SK-N-SH treated with all-trans-retinoic acid at 6 μM for 48 hours (cell line): ENCODE measurements at regions not wholly inside any gene's neighbourhood (a gene's known extent, or its start where the extent isn't known, plus 50 kb on each side); places are given as distances from the start of the nearest gene placed in this dataset.

Source experiments
- ATAC-seq: fragments of 200-7000 bp; cut with Tn5 transposase; 3 replicates; pipeline ENCODE4 v1.9.1; 2020; ENCODE audit warnings: mild to moderate bottlenecking, moderate library complexity
- ARNTL ChIP-seq: fragments of 450-650 bp; formaldehyde crosslinking; IDR thresholded peaks from 2 replicates; pipeline ENCODE4 v1.5.0; 2020; ENCODE audit warnings: low read depth, mild to moderate bottlenecking, moderate library complexity, borderline replicate concordance
- CSDC2 ChIP-seq: fragments of 250-450 bp; sonication (Bioruptor Pico); IDR thresholded peaks from 2 replicates; pipeline ENCODE4 v1.5.0; 2020; ENCODE audit warnings: mild to moderate bottlenecking, moderate library complexity
- ESRRG ChIP-seq: fragments of 250-450 bp; sonication (Bioruptor Pico); IDR thresholded peaks from 2 replicates; pipeline ENCODE4 v1.6.1; 2021; ENCODE audit warnings: mild to moderate bottlenecking
- ISL1 ChIP-seq: fragments of 250-450 bp; sonication (Bioruptor Pico); IDR thresholded peaks from 2 replicates; pipeline ENCODE4 v2.1.2; 2022; ENCODE audit warnings: mild to moderate bottlenecking, moderate library complexity
- OSR1 ChIP-seq: fragments of 250-450 bp; sonication (Bioruptor Pico); IDR thresholded peaks from 2 replicates; pipeline ENCODE4 v1.8.0; 2022; ENCODE audit warnings: moderate library complexity, mild to moderate bottlenecking, inconsistent platforms
- PPARA ChIP-seq: fragments of 250-450 bp; sonication (Bioruptor Pico); IDR thresholded peaks from 2 replicates; pipeline ENCODE4 v1.5.0; 2020; ENCODE audit warnings: mild to moderate bottlenecking, borderline replicate concordance
- TCF4 ChIP-seq: fragments of 250-450 bp; sonication (Bioruptor Pico); IDR thresholded peaks from 2 replicates; pipeline ENCODE4 v1.8.0; 2021; ENCODE audit warnings: mild to moderate bottlenecking, moderate library complexity, borderline replicate concordance
- ZC3H10 ChIP-seq: fragments of 250-450 bp; sonication (Bioruptor Pico); IDR thresholded peaks from 2 replicates; pipeline ENCODE4 v1.5.1; 2021; ENCODE audit warnings: mild to moderate bottlenecking, moderate library complexity
- ZFP3 ChIP-seq: fragments of 250-450 bp; sonication (Bioruptor Pico); IDR thresholded peaks from 2 replicates; pipeline ENCODE4 v1.5.0; 2020; ENCODE audit warnings: mild to moderate bottlenecking, moderate library complexity
- ZFP30 ChIP-seq: fragments of 450-650 bp; formaldehyde crosslinking; IDR thresholded peaks from 2 replicates; pipeline ENCODE4 v1.5.0; 2022; ENCODE audit warnings: mild to moderate bottlenecking, moderate library complexity
- ZNF565 ChIP-seq: fragments of 450-650 bp; formaldehyde crosslinking; conservative IDR thresholded peaks from 2 replicates; pipeline ENCODE4 v1.5.0; 2020; ENCODE audit warnings: low read depth, mild to moderate bottlenecking, moderate library complexity
- ZNF70 ChIP-seq: fragments of 450-650 bp; formaldehyde crosslinking; IDR thresholded peaks from 2 replicates; pipeline ENCODE4 v1.5.0; 2020; ENCODE audit warnings: mild to moderate bottlenecking, moderate library complexity
- ZNF8 ChIP-seq: fragments of 450-650 bp; formaldehyde crosslinking; IDR thresholded peaks from 2 replicates; pipeline ENCODE4 v1.5.0; 2020; ENCODE audit warnings: mild to moderate bottlenecking, moderate library complexity
- TF ChIP-seq, protein P1 (sequence below): fragments of 250-450 bp; sonication (Bioruptor Pico); IDR thresholded peaks from 2 replicates; pipeline ENCODE4 v1.5.0; 2020; ENCODE audit warnings: mild to moderate bottlenecking, moderate library complexity
- TF ChIP-seq, protein P2 (sequence below): fragments of 250-450 bp; sonication (Bioruptor Pico); IDR thresholded peaks from 2 replicates; pipeline ENCODE4 v1.8.0; 2020; ENCODE audit warnings: mild to moderate bottlenecking, moderate library complexity, borderline replicate concordance
- TF ChIP-seq, protein P3 (sequence below): fragments of 250-450 bp; sonication (Bioruptor Pico); IDR thresholded peaks from 2 replicates; pipeline ENCODE4 v1.5.1; 2021; ENCODE audit warnings: mild to moderate bottlenecking, moderate library complexity
- TF ChIP-seq, protein P4 (sequence below): fragments of 250-450 bp; sonication (Bioruptor Pico); IDR thresholded peaks from 2 replicates; pipeline ENCODE4 v1.8.0; 2021; ENCODE audit warnings: low read depth, mild to moderate bottlenecking, moderate library complexity, borderline replicate concordance
- TF ChIP-seq, protein P5 (sequence below): fragments of 250-450 bp; sonication (Bioruptor Pico); IDR thresholded peaks from 2 replicates; pipeline ENCODE4 v1.5.1; 2020; ENCODE audit warnings: low read depth, mild to moderate bottlenecking, moderate library complexity

DNA sequence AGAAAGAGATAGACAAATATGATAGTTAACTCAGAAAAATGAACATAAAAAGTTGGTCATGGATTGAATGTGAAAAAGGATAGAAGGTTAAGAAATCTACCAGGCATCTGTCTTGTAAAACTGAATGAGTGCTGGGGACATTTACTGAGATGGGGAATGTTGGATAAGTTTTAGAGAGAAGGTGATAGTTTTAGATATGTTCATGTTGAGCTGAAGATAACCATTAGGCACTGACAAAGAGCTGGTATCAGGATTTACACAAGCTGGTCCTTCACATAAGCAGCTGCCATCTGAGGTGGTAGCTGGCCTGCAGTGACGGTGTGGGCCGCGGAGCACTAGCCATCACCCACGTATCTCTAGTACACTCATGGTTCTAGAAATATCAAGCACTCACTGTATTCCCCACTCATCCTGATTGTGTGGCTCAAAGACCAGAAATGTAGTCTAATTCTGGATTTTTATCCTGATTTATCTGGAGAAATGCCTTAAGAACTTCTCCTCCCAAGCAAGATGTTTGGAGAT is 194.4 kb upstream of the KCNJ16 start (continued):
- TF ChIP-seq, protein P1, sequence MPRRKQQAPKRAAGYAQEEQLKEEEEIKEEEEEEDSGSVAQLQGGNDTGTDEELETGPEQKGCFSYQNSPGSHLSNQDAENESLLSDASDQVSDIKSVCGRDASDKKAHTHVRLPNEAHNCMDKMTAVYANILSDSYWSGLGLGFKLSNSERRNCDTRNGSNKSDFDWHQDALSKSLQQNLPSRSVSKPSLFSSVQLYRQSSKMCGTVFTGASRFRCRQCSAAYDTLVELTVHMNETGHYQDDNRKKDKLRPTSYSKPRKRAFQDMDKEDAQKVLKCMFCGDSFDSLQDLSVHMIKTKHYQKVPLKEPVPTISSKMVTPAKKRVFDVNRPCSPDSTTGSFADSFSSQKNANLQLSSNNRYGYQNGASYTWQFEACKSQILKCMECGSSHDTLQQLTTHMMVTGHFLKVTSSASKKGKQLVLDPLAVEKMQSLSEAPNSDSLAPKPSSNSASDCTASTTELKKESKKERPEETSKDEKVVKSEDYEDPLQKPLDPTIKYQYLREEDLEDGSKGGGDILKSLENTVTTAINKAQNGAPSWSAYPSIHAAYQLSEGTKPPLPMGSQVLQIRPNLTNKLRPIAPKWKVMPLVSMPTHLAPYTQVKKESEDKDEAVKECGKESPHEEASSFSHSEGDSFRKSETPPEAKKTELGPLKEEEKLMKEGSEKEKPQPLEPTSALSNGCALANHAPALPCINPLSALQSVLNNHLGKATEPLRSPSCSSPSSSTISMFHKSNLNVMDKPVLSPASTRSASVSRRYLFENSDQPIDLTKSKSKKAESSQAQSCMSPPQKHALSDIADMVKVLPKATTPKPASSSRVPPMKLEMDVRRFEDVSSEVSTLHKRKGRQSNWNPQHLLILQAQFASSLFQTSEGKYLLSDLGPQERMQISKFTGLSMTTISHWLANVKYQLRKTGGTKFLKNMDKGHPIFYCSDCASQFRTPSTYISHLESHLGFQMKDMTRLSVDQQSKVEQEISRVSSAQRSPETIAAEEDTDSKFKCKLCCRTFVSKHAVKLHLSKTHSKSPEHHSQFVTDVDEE (CRISPR knock-in tag): no peak
- TF ChIP-seq ZFP30 (CRISPR knock-in tag): no peak
- no peak for TF ChIP-seq ZFP3 (CRISPR knock-in tag)

DNA sequence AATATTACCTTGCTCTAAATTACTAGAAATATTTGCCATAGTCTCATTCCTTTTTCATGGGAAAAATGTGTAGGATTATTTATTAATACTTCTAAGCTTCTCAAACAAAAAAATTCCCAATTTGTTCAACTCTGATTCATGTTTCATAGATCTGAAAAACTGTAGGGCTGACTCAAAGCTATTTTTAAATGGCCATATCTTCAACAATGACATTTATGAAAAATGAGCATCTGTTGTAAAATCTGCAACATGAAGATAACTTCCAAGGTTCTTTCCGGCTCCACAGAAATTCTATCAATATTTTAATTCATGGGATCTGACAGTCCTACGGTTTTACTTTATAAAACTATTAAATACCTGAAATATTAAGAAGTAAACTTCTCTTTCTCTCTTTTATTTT is 192.7 kb upstream of the KCNJ16 start:
- TF ChIP-seq, protein P2, sequence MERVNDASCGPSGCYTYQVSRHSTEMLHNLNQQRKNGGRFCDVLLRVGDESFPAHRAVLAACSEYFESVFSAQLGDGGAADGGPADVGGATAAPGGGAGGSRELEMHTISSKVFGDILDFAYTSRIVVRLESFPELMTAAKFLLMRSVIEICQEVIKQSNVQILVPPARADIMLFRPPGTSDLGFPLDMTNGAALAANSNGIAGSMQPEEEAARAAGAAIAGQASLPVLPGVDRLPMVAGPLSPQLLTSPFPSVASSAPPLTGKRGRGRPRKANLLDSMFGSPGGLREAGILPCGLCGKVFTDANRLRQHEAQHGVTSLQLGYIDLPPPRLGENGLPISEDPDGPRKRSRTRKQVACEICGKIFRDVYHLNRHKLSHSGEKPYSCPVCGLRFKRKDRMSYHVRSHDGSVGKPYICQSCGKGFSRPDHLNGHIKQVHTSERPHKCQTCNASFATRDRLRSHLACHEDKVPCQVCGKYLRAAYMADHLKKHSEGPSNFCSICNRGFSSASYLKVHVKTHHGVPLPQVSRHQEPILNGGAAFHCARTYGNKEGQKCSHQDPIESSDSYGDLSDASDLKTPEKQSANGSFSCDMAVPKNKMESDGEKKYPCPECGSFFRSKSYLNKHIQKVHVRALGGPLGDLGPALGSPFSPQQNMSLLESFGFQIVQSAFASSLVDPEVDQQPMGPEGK (CRISPR knock-in tag): no peak
- TF ChIP-seq, protein P1 (CRISPR knock-in tag): no peak
- TF ChIP-seq ZNF565: no peak
- no peak for TF ChIP-seq ZFP30 (CRISPR knock-in tag)
- no peak for TF ChIP-seq ZNF70 (CRISPR knock-in tag)
- no peak for TF ChIP-seq ZC3H10 (CRISPR knock-in tag)
- TF ChIP-seq OSR1: no peak
- no peak for TF ChIP-seq CSDC2 (CRISPR knock-in tag)
- TF ChIP-seq, protein P3, sequence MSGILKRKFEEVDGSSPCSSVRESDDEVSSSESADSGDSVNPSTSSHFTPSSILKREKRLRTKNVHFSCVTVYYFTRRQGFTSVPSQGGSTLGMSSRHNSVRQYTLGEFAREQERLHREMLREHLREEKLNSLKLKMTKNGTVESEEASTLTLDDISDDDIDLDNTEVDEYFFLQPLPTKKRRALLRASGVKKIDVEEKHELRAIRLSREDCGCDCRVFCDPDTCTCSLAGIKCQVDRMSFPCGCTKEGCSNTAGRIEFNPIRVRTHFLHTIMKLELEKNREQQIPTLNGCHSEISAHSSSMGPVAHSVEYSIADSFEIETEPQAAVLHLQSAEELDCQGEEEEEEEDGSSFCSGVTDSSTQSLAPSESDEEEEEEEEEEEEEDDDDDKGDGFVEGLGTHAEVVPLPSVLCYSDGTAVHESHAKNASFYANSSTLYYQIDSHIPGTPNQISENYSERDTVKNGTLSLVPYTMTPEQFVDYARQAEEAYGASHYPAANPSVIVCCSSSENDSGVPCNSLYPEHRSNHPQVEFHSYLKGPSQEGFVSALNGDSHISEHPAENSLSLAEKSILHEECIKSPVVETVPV (CRISPR knock-in tag): no peak
- TF ChIP-seq, protein P4, sequence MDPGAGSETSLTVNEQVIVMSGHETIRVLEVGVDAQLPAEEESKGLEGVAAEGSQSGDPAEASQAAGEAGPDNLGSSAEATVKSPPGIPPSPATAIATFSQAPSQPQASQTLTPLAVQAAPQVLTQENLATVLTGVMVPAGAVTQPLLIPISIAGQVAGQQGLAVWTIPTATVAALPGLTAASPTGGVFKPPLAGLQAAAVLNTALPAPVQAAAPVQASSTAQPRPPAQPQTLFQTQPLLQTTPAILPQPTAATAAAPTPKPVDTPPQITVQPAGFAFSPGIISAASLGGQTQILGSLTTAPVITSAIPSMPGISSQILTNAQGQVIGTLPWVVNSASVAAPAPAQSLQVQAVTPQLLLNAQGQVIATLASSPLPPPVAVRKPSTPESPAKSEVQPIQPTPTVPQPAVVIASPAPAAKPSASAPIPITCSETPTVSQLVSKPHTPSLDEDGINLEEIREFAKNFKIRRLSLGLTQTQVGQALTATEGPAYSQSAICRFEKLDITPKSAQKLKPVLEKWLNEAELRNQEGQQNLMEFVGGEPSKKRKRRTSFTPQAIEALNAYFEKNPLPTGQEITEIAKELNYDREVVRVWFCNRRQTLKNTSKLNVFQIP (CRISPR knock-in tag): no peak
- no peak for TF ChIP-seq PPARA (CRISPR knock-in tag)
- no peak for TF ChIP-seq ESRRG
- no peak for TF ChIP-seq ISL1 (CRISPR knock-in tag)
- TF ChIP-seq, protein P5, sequence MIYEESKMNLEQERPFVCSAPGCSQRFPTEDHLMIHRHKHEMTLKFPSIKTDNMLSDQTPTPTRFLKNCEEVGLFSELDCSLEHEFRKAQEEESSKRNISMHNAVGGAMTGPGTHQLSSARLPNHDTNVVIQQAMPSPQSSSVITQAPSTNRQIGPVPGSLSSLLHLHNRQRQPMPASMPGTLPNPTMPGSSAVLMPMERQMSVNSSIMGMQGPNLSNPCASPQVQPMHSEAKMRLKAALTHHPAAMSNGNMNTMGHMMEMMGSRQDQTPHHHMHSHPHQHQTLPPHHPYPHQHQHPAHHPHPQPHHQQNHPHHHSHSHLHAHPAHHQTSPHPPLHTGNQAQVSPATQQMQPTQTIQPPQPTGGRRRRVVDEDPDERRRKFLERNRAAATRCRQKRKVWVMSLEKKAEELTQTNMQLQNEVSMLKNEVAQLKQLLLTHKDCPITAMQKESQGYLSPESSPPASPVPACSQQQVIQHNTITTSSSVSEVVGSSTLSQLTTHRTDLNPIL (CRISPR knock-in tag): no peak
- TF ChIP-seq ARNTL: no peak

DNA sequence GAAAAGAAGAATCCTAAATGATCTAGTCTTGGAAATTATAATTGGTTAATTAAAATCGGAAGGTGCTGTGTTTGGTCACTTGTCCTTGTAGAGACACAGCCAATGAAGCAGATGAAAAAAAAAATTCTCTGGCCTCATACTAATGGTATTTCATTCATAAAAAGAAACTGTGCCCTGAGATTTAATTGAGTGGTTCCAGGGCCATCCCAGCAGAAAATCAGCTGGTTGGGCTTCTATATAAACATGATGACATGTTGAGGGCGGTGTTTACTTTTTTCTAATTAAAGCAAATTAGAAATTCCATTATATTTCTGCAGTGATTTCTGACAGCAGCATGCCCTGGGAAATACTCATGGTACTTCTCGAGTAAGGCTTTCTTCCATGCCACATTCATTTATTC is 191.9 kb upstream of the KCNJ16 start:
- TF ChIP-seq TCF4 (CRISPR knock-in tag) (no peak), ESRRG (no peak), PPARA (CRISPR knock-in tag) (no peak), OSR1 (no peak), ZC3H10 (CRISPR knock-in tag) (no peak), ARNTL (no peak), ZNF8 (no peak), ISL1 (CRISPR knock-in tag) (no peak), ZNF70 (CRISPR knock-in tag) (no peak)
- TF ChIP-seq, protein P4 (CRISPR knock-in tag): no peak
- TF ChIP-seq, protein P5 (CRISPR knock-in tag): no peak
- TF ChIP-seq, protein P3 (CRISPR knock-in tag): no peak
- no peak for ATAC-seq

More for the DNA sequence above, 192.7 kb upstream of the KCNJ16 start:
- no peak for ATAC-seq
